IMR-90 (cell line): ENCODE measurements at regions not wholly inside any gene's neighbourhood (a gene's known extent, or its start where the extent isn't known, plus 50 kb on each side); places are given as distances from the start of the nearest gene placed in this dataset.
A peak's percentile ranks its signal among the peaks of the same experiment; 100 is the strongest.

ENCODE experiments used
- ATAC-seq: fragments of 200-7000 bp; cut with Tn5 transposase; 2 replicates; pipeline ENCODE4 v1.9.1; 2020; ENCODE audit warnings: low read depth, mild to moderate bottlenecking, moderate library complexity
- BruUV-seq: library from RNA; stranded (reverse); fragments of 400-500 nt; replicated peaks from 2 replicates; lab custom pipeline; 2021; lab: Mats Ljungman, UMichigan
- CTCF ChIA-PET: fragments of 300-600 bp; formaldehyde crosslinking; extraction: SDS; loops from one replicate; lab custom pipeline; 2021; ENCODE audit warnings: antibody characterized with exemption; lab: Yijun Ruan, JAX
- POLR2A ChIA-PET: fragments of 300-600 bp; sonication (Branson Sonifier 250); formaldehyde crosslinking; loops from one replicate; lab custom pipeline; 2022; ENCODE audit warnings: antibody characterized with exemption; ENCODE audit not compliant: unreplicated experiment; lab: Charles Lee
- DNase-seq: peaks from one replicate; pipeline ENCODE4 v3.0.0; 2013
- H2AFZ ChIP-seq: replicated peaks from 2 replicates; pipeline ENCODE3; 2013; ENCODE audit warnings: low read length, mild to moderate bottlenecking; ENCODE audit not compliant: poor library complexity
- H2AK5ac ChIP-seq: 2 replicates; pipeline ENCODE4 v1.6.1; 2013; ENCODE audit warnings: low read depth, low read length, inconsistent platforms
- H2AK9ac ChIP-seq: replicated peaks from 2 replicates; pipeline ENCODE3; 2013; ENCODE audit warnings: mild to moderate bottlenecking, low read depth, low read length, moderate library complexity; ENCODE audit not compliant: poor library complexity
- H2BK120ac ChIP-seq: 2 replicates; pipeline ENCODE4 v1.6.1; 2013; ENCODE audit warnings: low read depth, low read length, inconsistent platforms
- H2BK15ac ChIP-seq: 3 replicates; pipeline ENCODE4 v1.6.1; 2013; ENCODE audit warnings: low read depth, low read length, inconsistent platforms
- H2BK20ac ChIP-seq: 2 replicates; pipeline ENCODE4 v1.6.1; 2013; ENCODE audit warnings: low read depth, mild to moderate bottlenecking, inconsistent platforms, low read length, moderate library complexity
- H2BK5ac ChIP-seq: 2 replicates; pipeline ENCODE4 v1.6.1; 2013; ENCODE audit warnings: mild to moderate bottlenecking, low read depth, low read length, inconsistent platforms; ENCODE audit not compliant: poor library complexity, severe bottlenecking
- H3K14ac ChIP-seq: replicated peaks from 2 replicates; pipeline ENCODE4 v1.6.1; 2013; ENCODE audit warnings: low read depth, low read length, inconsistent platforms
- H3K18ac ChIP-seq: 2 replicates; pipeline ENCODE4 v1.6.1; 2013; ENCODE audit warnings: low read depth, low read length, control low read depth
- H3K23ac ChIP-seq: 2 replicates; pipeline ENCODE4 v1.6.1; 2013; ENCODE audit warnings: low read depth, low read length, inconsistent platforms
- H3K27ac ChIP-seq: 2 replicates; pipeline ENCODE4 v1.5.1; 2013; ENCODE audit warnings: mild to moderate bottlenecking, control low read depth, low read length; ENCODE audit not compliant: insufficient read depth
- H3K27me3 ChIP-seq: 2 replicates; pipeline ENCODE4 v1.6.1; 2013; ENCODE audit warnings: low read length; ENCODE audit not compliant: control insufficient read depth, insufficient read depth
- H3K36me3 ChIP-seq: 2 replicates; pipeline ENCODE4 v1.6.1; 2013; ENCODE audit warnings: low read length, mixed read lengths; ENCODE audit not compliant: control insufficient read depth, insufficient read depth
- H3K4ac ChIP-seq: 2 replicates; pipeline ENCODE4 v1.6.1; 2013; ENCODE audit warnings: low read depth, low read length, inconsistent platforms
- H3K4me1 ChIP-seq: 2 replicates; pipeline ENCODE4 v1.6.1; 2013; ENCODE audit warnings: low read length, mixed read lengths; ENCODE audit not compliant: control insufficient read depth, insufficient read depth
- H3K4me2 ChIP-seq: 2 replicates; pipeline ENCODE4 v1.6.1; 2013; ENCODE audit warnings: low read depth, mild to moderate bottlenecking, control low read depth, low read length, moderate library complexity
- H3K4me3 ChIP-seq: 2 replicates; pipeline ENCODE4 v1.5.1; 2013; ENCODE audit warnings: low read depth, mild to moderate bottlenecking, control low read depth, low read length, moderate library complexity; ENCODE audit not compliant: insufficient read depth
- H3K56ac ChIP-seq: 2 replicates; pipeline ENCODE4 v1.6.1; 2013; ENCODE audit warnings: low read length, inconsistent platforms; ENCODE audit not compliant: insufficient read depth; ENCODE audit errors: extremely low read depth
- H3K79me1 ChIP-seq, 2 experiments: 2 replicates each; pipeline ENCODE4 v1.6.1; 2013; ENCODE audit warnings: low read length in 2 of 2, inconsistent platforms in 1 of 2, low read depth in 1 of 2
- H3K9ac ChIP-seq: 2 replicates; pipeline ENCODE4 v1.6.1; 2013; ENCODE audit warnings: low read depth, low read length, control low read depth
- H3K9me1 ChIP-seq: 2 replicates; pipeline ENCODE4 v1.6.1; 2013; ENCODE audit warnings: low read length, inconsistent platforms; ENCODE audit not compliant: insufficient read depth
- H3K9me3 ChIP-seq: 2 replicates; pipeline ENCODE4 v1.6.1; 2013; ENCODE audit warnings: low read length; ENCODE audit not compliant: control insufficient read depth, insufficient read depth
- H4K20me1 ChIP-seq: 2 replicates; pipeline ENCODE4 v1.6.1; 2013; ENCODE audit warnings: low read length, inconsistent platforms; ENCODE audit not compliant: insufficient read depth
- H4K5ac ChIP-seq: 2 replicates; pipeline ENCODE4 v1.6.1; 2013; ENCODE audit warnings: mild to moderate bottlenecking, low read depth, low read length, control low read depth
- H4K8ac ChIP-seq, 2 experiments: 2 replicates each; pipeline ENCODE4 v1.6.1; 2013; ENCODE audit warnings: low read depth in 2 of 2, low read length in 2 of 2, control low read depth in 1 of 2, inconsistent platforms in 1 of 2
- H4K91ac ChIP-seq: 2 replicates; pipeline ENCODE4 v1.6.1; 2013; ENCODE audit warnings: low read depth, low read length, inconsistent platforms; ENCODE audit not compliant: insufficient read depth
- CTCF ChIP-seq: conservative IDR thresholded peaks from 2 replicates; pipeline ENCODE4 v1.5.1; 2012; ENCODE audit warnings: mild to moderate bottlenecking, low read depth, low read length, improper control_type of control experiment
- POLR2A ChIP-seq: IDR thresholded peaks from 2 replicates; pipeline ENCODE4 v1.6.1; 2012; ENCODE audit warnings: mild to moderate bottlenecking, low read depth, low read length
- RCOR1 ChIP-seq: IDR thresholded peaks from 2 replicates; pipeline ENCODE4 v1.6.1; 2012; ENCODE audit warnings: mild to moderate bottlenecking, low read length, improper control_type of control experiment; ENCODE audit not compliant: insufficient replicate concordance
- USF2 ChIP-seq: fragments of 150-350 bp; IDR thresholded peaks from 2 replicates; pipeline ENCODE4 v1.6.1; 2017; ENCODE audit warnings: mild to moderate bottlenecking, antibody characterized with exemption, low read length, low read depth
- whole genome bisulfite sequencing, 2 experiments: methylation state at CpG; one replicate each; pipeline versions ENCODE4 v1.1.5 to v1.1.7; 2013; ENCODE audit warnings: missing lambda C conversion rate in 2 of 2; ENCODE audit not compliant: insufficient read length in 1 of 2; ENCODE audit errors: extremely low coverage in 2 of 2; 5-methylcytosine and 5-hydroxymethylcytosine counted together
- dilution Hi-C: fragments of 300-500 bp; cut with HindIII; formaldehyde crosslinking; loops from one replicate; pipeline ENCODE4 v1.14.3; 2018; ENCODE audit warnings: low sequenced_read_pairs; ENCODE audit not compliant: unreplicated experiment
- in situ Hi-C: fragments of 300-500 bp; cut with MboI; formaldehyde crosslinking; loops from 3 replicates; pipeline ENCODE4 v1.14.3; 2019; ENCODE audit warnings: low sequenced_read_pairs, inconsistent platforms, mixed read lengths
- intact Hi-C: fragments of 100-400 bp; cut with micrococcal nuclease; formaldehyde crosslinking; loops from 2 replicates; pipeline ENCODE4 v1.10.0; 2022

GRCh38 chr2:46241344-46241743 is 55.9 kb upstream of the EPAS1 start:
- Histone ChIP-seq H3K23ac (no peak overlapping the region), H2AK5ac (no peak overlapping the region), H3K4me3 (no peak overlapping the region), H3K27ac (no peak overlapping the region), H4K91ac (no peak overlapping the region), H3K18ac (no peak overlapping the region), H4K20me1 (no peaks in the 10 kb centered on the region), H2AFZ (no peak overlapping the region), H3K9me1 (no peaks in the 10 kb centered on the region), H4K8ac (no peak overlapping the region), H3K36me3 (no peaks in the 10 kb centered on the region), H2BK15ac (no peak overlapping the region), H3K79me1 (no peaks in the 10 kb centered on the region), H2BK20ac (no peak overlapping the region), H2AK9ac (no peak overlapping the region), H3K9me3 (peaks cover 2% of the 10 kb centered on the region; the same call in 1 of the 2 replicates), H2BK5ac (no peak overlapping the region), H3K9ac (no peak overlapping the region), H3K14ac (no peak overlapping the region), H3K4me2 (no peak overlapping the region), H3K4me1 (no peaks in the 10 kb centered on the region), H3K27me3 (peaks cover 2% of the 10 kb centered on the region; the same call in 1 of the 2 replicates), H4K5ac (no peak overlapping the region), H3K56ac (no peak overlapping the region), H2BK120ac (no peak overlapping the region), H3K4ac (no peak overlapping the region)
- POLR2A ChIA-PET = interaction anchor here (0.6 kb wide), 1 partner anchor 27 kb away, joined by 4 read pairs; no protein-coding TSS in a partner anchor
- intact Hi-C loops (loop anchor here (1.0 kb wide), 1 partner anchor 8 kb away; no protein-coding TSS in a partner anchor), in situ Hi-C loops (no loop called here), dilution Hi-C loops (no loop called here)
- ATAC-seq = no peak
- TF ChIP-seq POLR2A (no peak), RCOR1 (no peak), USF2 (no peak), CTCF (no peak)
- BruUV-seq = no TSS peak
- DNase-seq = peak; percentile 27
- CTCF ChIA-PET = interaction anchor here (0.8 kb wide), 1 partner anchor 9 kb away, joined by 3 read pairs; no protein-coding TSS in a partner anchor
- 100% methylated on average over 1 of the region's 2 CpGs; no CpG with 5 or more reads in 1 of the 2 experiments for WGBS, 2 experiments
